GM12878 (cell line): ENCODE measurements at regions not wholly inside any gene's neighbourhood (a gene's known extent, or its start where the extent isn't known, plus 50 kb on each side); places are given as distances from the start of the nearest gene placed in this dataset.

ENCODE experiments used
- CTCF ChIP-seq, 3 experiments: IDR thresholded peaks in 2 of 3; conservative IDR thresholded peaks in 1 of 3; 2 replicates each; pipeline ENCODE4 v1.5.1; 2011; ENCODE audit warnings: low read depth in 3 of 3, low read length in 3 of 3, mild to moderate bottlenecking in 3 of 3, control low read depth in 2 of 3, moderate library complexity in 2 of 3, inconsistent platforms in 1 of 3, mixed read lengths in 1 of 3; ENCODE audit not compliant: control insufficient read depth in 2 of 3, insufficient read depth in 1 of 3; ENCODE audit errors: extremely low read depth in 1 of 3
- EP300 ChIP-seq, 2 experiments: fragments of 150-350 bp in 1 of 2; IDR thresholded peaks; 2 replicates each; pipeline ENCODE4 v1.6.1; 2011 to 2012; ENCODE audit warnings: low read depth in 2 of 2, low read length in 2 of 2, borderline replicate concordance in 1 of 2, improper control_type of control experiment in 1 of 2, inconsistent platforms in 1 of 2; ENCODE audit not compliant: control insufficient read depth in 1 of 2
- FOS ChIP-seq: IDR thresholded peaks from 3 replicates; pipeline ENCODE4 v1.6.1; 2011; ENCODE audit warnings: borderline replicate concordance; ENCODE audit not compliant: insufficient read length; ENCODE audit errors: extremely low read depth
- POLR2A ChIP-seq: IDR thresholded peaks from 2 replicates; pipeline ENCODE4 v1.6.1; 2011; ENCODE audit warnings: low read depth, mild to moderate bottlenecking, low read length

- no peak for TF ChIP-seq CTCF (IDR thresholded peaks at IDR 0.05 in 2 of 3, conservative IDR thresholded peaks at IDR 0.05 in 1 of 3; ENCODE audit: control insufficient read depth in 2 of 3, extremely low read depth in 1 of 3, insufficient read depth in 1 of 3, low read depth in 3 of 3, low read length in 3 of 3)
- TF ChIP-seq EP300 (IDR thresholded peaks at IDR 0.05; ENCODE audit: borderline replicate concordance in 1 of 2, control insufficient read depth in 1 of 2, low read depth in 2 of 2, low read length in 2 of 2), result no peak
- no peak for TF ChIP-seq POLR2A
- no peak for TF ChIP-seq FOS
Observed at GRCh38 chr22:49370627-49371301, 456.9 kb downstream of the BRD1 start.
